HL-60 (cell line): ENCODE measurements at regions not wholly inside any gene's neighbourhood (a gene's known extent, or its start where the extent isn't known, plus 50 kb on each side); places are given as distances from the start of the nearest gene placed in this dataset.

ENCODE experiments used
- DNase-seq, 2 experiments: peaks; one replicate each; pipeline ENCODE4 v3.0.0-alpha.2; 2010 to 2020; ENCODE audit warnings: low read depth in 1 of 2, low spot score in 1 of 2
- H3K27ac ChIP-seq: fragments of 250-450 bp; sonication (Bioruptor Pico); replicated peaks from 2 replicates; pipeline ENCODE4 v1.5.1; 2020; ENCODE audit warnings: mild to moderate bottlenecking, moderate library complexity
- H3K27me3 ChIP-seq: fragments of 250-450 bp; sonication (Bioruptor Pico); 2 replicates; pipeline ENCODE4 v1.5.1; 2021; ENCODE audit warnings: mild to moderate bottlenecking, moderate library complexity; ENCODE audit not compliant: insufficient read depth, poor library complexity, severe bottlenecking
- H3K4me3 ChIP-seq: replicated peaks from 2 replicates; pipeline ENCODE4 v1.5.1; 2011; ENCODE audit warnings: mild to moderate bottlenecking, control low read depth, low read length; ENCODE audit not compliant: insufficient read depth
- CTCF ChIP-seq: IDR thresholded peaks from one replicate; pipeline ENCODE4 v1.5.1; 2011; ENCODE audit warnings: low read length, control low read depth, inconsistent platforms; ENCODE audit not compliant: insufficient read depth
- GABPA ChIP-seq: IDR thresholded peaks from 2 replicates; pipeline ENCODE4 v1.6.1; 2012; ENCODE audit warnings: low read depth
- POLR2AphosphoS5 ChIP-seq: IDR thresholded peaks from 2 replicates; pipeline ENCODE4 v1.6.1; 2012; ENCODE audit warnings: low read depth
- SPI1 ChIP-seq: IDR thresholded peaks from 2 replicates; pipeline ENCODE4 v1.6.1; 2012; ENCODE audit warnings: low read depth, mild to moderate bottlenecking, borderline replicate concordance
- TF ChIP-seq, protein P1 (sequence below): IDR thresholded peaks from 2 replicates; pipeline ENCODE4 v1.6.1; 2012; ENCODE audit warnings: low read depth; ENCODE audit not compliant: insufficient replicate concordance

DNA sequence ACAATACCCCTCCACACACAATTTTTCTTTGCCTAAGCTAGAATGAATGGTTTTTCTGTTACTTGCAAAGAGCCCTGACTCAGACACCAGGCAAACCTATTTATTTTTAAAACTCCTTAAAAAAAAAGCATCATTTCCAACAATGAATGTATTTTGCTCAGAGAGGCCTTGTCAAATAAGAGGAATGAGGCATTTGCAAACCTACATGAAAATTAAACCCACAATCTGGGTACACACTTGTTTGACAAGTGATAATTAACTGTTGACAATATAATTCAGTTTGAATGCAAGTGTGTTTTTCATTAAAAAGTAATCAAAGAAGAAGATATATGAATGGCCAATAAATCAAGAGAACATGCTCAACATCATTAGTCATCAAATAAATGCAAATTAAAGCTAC is 339.5 kb downstream of the PTPRU start:
- Histone ChIP-seq H3K4me3 (no peak overlapping the region), H3K27me3 (no peaks in the 10 kb centered on the region), H3K27ac (no peak overlapping the region)
- DNase-seq = no peak
- TF ChIP-seq GABPA (no peak), POLR2AphosphoS5 (no peak), CTCF (no peak), SPI1 (no peak)
- TF ChIP-seq, protein P1, sequence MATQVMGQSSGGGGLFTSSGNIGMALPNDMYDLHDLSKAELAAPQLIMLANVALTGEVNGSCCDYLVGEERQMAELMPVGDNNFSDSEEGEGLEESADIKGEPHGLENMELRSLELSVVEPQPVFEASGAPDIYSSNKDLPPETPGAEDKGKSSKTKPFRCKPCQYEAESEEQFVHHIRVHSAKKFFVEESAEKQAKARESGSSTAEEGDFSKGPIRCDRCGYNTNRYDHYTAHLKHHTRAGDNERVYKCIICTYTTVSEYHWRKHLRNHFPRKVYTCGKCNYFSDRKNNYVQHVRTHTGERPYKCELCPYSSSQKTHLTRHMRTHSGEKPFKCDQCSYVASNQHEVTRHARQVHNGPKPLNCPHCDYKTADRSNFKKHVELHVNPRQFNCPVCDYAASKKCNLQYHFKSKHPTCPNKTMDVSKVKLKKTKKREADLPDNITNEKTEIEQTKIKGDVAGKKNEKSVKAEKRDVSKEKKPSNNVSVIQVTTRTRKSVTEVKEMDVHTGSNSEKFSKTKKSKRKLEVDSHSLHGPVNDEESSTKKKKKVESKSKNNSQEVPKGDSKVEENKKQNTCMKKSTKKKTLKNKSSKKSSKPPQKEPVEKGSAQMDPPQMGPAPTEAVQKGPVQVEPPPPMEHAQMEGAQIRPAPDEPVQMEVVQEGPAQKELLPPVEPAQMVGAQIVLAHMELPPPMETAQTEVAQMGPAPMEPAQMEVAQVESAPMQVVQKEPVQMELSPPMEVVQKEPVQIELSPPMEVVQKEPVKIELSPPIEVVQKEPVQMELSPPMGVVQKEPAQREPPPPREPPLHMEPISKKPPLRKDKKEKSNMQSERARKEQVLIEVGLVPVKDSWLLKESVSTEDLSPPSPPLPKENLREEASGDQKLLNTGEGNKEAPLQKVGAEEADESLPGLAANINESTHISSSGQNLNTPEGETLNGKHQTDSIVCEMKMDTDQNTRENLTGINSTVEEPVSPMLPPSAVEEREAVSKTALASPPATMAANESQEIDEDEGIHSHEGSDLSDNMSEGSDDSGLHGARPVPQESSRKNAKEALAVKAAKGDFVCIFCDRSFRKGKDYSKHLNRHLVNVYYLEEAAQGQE = no peak

- DNase-seq = no peak
- Histone ChIP-seq H3K4me3 (no peak overlapping the region), H3K27me3 (no peaks in the 10 kb centered on the region), H3K27ac (no peak overlapping the region)
- TF ChIP-seq GABPA (no peak), CTCF (no peak), POLR2AphosphoS5 (no peak), SPI1 (no peak)
- TF ChIP-seq, protein P1 = no peak
These were observed 339.0 kb downstream of the PTPRU start for GRCh38 chr1:29575277-29575676.

GRCh38 chr1:29574871-29575270 is 338.5 kb downstream of the PTPRU start:
- Histone ChIP-seq H3K27me3 (no peaks in the 10 kb centered on the region), H3K27ac (no peak overlapping the region), H3K4me3 (no peak overlapping the region)
- DNase-seq = no peak
- TF ChIP-seq, protein P1 = no peak
- TF ChIP-seq CTCF (no peak), GABPA (no peak), POLR2AphosphoS5 (no peak), SPI1 (no peak)
